Upper lobe of right lung (tissue), 1 donor: ENCODE measurements at regions not wholly inside any gene's neighbourhood (a gene's known extent, or its start where the extent isn't known, plus 50 kb on each side); places are given as distances from the start of the nearest gene placed in this dataset.

Experiments
- ATAC-seq: fragments of 200-7000 bp; cut with Tn5 transposase; one replicate; pipeline ENCODE4 v1.9.1; 2020; ENCODE audit warnings: mild to moderate bottlenecking, moderate library complexity
- DNase-seq: peaks from one replicate; pipeline ENCODE4 v3.0.0-alpha.2; 2020
- H3K27ac ChIP-seq: fragments of 200-600 bp; one replicate; pipeline ENCODE4 v1.8.0; 2022
- H3K27me3 ChIP-seq: fragments of 200-600 bp; one replicate; pipeline ENCODE4 v1.8.0; 2022; ENCODE audit warnings: mild to moderate bottlenecking
- H3K36me3 ChIP-seq: fragments of 200-600 bp; one replicate; pipeline ENCODE4 v1.8.0; 2022
- H3K4me1 ChIP-seq: fragments of 200-600 bp; one replicate; pipeline ENCODE4 v1.8.0; 2022
- H3K4me3 ChIP-seq: fragments of 200-600 bp; one replicate; pipeline ENCODE4 v1.8.0; 2022; ENCODE audit warnings: mild to moderate bottlenecking
- H3K9me3 ChIP-seq: fragments of 200-600 bp; one replicate; pipeline ENCODE4 v1.8.0; 2022
- CTCF ChIP-seq: fragments of 200-600 bp; IDR thresholded peaks from one replicate; pipeline ENCODE4 v1.8.0; 2022; ENCODE audit warnings: antibody characterized with exemption
- intact Hi-C: fragments of 100-400 bp; cut with DNase I; formaldehyde crosslinking; loops from one replicate; pipeline ENCODE4 v1.11.0; 2022
- donor health status: DM: no; HTN: yes; CAD: no; lungs with severe emphysema.

DNA sequence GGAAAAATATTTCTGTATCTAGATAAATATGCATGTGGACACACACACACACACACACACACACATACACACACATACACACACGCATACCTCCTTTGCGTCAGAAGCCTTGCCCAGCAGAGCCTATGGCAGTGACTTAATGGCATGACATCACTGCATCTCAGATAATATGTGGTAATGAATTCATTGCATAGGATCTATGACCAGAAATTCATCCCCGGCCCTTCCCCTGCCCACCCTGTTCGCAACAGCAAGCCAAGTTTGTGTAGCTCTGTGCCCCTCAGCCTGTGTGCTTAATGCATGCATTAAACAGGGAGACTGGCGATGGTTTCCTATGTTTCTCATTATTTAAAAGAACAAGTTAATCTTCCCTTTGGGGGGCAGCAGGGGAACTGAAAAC is 120.7 kb downstream of the NKX6-1 start:
- TF ChIP-seq CTCF: no peak
- Histone ChIP-seq H3K27ac (no peak overlapping the region), H3K36me3 (no peaks in the 10 kb centered on the region), H3K4me3 (no peak overlapping the region), H3K27me3 (no peaks in the 10 kb centered on the region), H3K9me3 (no peaks in the 10 kb centered on the region), H3K4me1 (no peaks in the 10 kb centered on the region)
- ATAC-seq: no peak
- intact Hi-C loops: no loop called here
- DNase-seq: no peak

DNA sequence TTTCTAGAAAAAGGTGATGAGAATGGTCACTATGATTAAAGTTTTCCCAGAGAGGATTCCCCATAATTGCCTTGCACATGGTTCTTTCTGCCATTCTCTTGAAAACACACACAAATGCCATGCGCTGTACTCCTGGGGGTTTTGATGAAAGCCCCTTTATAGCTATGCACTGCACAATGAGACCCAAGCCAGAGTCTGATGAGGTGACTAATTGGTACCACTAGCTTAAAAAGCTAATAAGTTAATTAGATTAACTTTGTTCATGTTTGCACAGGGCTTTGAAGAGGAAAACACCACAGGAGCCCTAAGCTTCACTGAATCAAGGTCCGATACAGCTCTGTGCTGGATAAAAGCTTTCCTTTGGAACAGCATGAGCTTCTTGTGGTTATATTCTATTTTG is 132.2 kb downstream of the NKX6-1 start:
- intact Hi-C loops: no loop called here
- Histone ChIP-seq H3K9me3 (no peaks in the 10 kb centered on the region), H3K27ac (no peak overlapping the region), H3K4me1 (no peaks in the 10 kb centered on the region), H3K4me3 (no peak overlapping the region), H3K27me3 (no peaks in the 10 kb centered on the region), H3K36me3 (no peaks in the 10 kb centered on the region)
- no peak for ATAC-seq
- TF ChIP-seq CTCF: no peak
- DNase-seq: no peak

DNA sequence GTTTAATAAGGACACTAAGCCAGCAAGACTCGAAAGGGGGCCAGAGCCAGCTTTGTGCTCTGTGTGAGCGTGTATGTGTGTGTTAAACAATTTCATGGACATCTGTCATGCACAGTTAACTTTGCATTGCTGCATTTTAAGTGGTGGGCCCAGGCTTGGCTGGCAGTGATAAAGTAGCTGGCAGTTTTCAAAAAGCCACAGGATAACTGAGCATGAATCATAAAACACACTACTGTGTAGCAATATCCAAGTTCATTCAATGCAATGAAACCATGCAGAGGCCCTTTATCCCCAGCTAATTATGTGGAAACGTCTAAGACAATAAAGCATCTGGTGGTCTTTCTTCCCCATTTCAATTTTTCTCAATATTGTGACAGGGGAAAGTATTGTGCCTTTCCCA is 132.9 kb downstream of the NKX6-1 start:
- H3K4me3 ChIP-seq: no peak overlapping the region
- intact Hi-C loops: no loop called here
- no peaks in the 10 kb centered on the region for H3K9me3 ChIP-seq
- H3K36me3 ChIP-seq: no peaks in the 10 kb centered on the region
- DNase-seq (no peak), ATAC-seq (no peak)
- H3K27ac ChIP-seq: no peak overlapping the region
- no peak for TF ChIP-seq CTCF
- H3K27me3 ChIP-seq: no peaks in the 10 kb centered on the region
- H3K4me1 ChIP-seq: no peaks in the 10 kb centered on the region

DNA sequence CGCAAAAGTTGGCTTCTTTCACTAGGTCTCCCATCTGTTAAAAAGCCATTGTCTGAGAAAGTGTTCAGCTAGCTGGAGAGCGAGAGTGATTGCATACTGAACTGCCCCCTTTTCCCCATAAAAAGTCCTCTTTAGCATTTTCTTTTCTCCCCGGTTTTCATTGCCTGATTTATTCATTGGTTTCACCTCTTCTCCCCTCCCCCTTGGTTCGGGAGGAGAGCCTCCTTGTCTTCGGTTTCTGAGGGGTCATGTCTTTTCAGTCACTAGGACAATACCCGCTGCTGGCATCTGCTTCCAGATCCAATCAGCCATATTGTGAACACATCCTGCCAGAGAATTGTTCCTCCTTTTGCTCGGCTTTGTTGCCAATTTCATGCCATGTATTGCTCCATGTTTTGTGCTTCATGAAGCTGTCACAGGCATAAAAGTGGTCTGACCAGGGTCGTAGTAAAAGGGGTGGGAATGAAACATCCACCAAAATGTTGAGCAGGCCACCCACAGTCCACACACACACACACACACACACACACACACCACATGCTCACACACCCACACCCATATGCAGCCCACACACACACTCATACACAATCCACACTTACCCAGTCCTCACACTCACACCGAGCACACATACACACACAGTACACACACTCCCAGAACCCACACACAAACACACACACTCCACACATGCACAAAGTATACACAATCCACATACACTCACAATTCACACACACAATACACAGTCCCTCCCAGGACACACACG is 136.0 kb downstream of the NKX6-1 start:
- H3K9me3 ChIP-seq: no peaks in the 10 kb centered on the region
- H3K27me3 ChIP-seq: no peaks in the 10 kb centered on the region
- TF ChIP-seq CTCF: no peak
- no peak for DNase-seq
- no peaks in the 10 kb centered on the region for H3K4me1 ChIP-seq
- no peak for ATAC-seq
- intact Hi-C loops: no loop called here
- H3K27ac ChIP-seq: no peak overlapping the region
- H3K4me3 ChIP-seq: no peak overlapping the region
- no peaks in the 10 kb centered on the region for H3K36me3 ChIP-seq

DNA sequence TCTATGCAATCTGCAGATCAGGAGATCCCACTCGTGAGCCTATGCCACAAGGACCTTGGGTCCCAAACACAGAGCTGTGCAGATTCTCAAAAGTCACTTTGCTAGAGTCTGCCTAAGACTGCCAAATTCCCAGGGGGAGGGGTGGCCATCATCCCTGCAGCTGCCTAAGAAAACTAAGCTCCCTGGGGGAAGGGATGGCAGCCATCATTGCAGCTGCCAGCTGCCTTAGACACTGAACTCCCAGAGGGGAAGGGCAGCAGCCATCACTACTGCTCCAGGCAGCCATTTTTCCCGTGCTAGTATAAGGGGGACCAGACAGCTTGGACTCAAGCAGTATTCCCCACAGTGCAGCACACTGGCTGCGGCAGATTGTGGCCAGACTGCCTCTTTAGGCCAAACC is 156.9 kb downstream of the NKX6-1 start:
- H3K4me3 ChIP-seq: no peak overlapping the region
- no peak for DNase-seq
- H3K4me1 ChIP-seq: no peaks in the 10 kb centered on the region
- intact Hi-C loops: no loop called here
- no peaks in the 10 kb centered on the region for H3K36me3 ChIP-seq
- no peak for ATAC-seq
- H3K9me3 ChIP-seq: peaks cover 6% of the 10 kb centered on the region
- no peaks in the 10 kb centered on the region for H3K27me3 ChIP-seq
- H3K27ac ChIP-seq: no peak overlapping the region
- TF ChIP-seq CTCF: no peak

- H3K27me3 ChIP-seq: no peaks in the 10 kb centered on the region
- intact Hi-C loops: no loop called here
- no peak overlapping the region for H3K4me3 ChIP-seq
- H3K4me1 ChIP-seq: no peaks in the 10 kb centered on the region
- DNase-seq (no peak), ATAC-seq (no peak)
- no peak for TF ChIP-seq CTCF
- H3K27ac ChIP-seq: no peak overlapping the region
- H3K36me3 ChIP-seq: no peaks in the 10 kb centered on the region
- peaks cover 6% of the 10 kb centered on the region for H3K9me3 ChIP-seq
These were observed 157.5 kb downstream of the NKX6-1 start for GRCh38 chr4:84341559-84341958.
